ENCODE measurements at regions not wholly inside any gene's neighbourhood (a gene's known extent, or its start where the extent isn't known, plus 50 kb on each side); places are given as distances from the start of the nearest gene placed in this dataset.

GRCh38 chr4:15340902-15341732, 86.7 kb upstream of the C1QTNF7 start:
- DNase-seq, result no peak

GRCh38 chr4:15341733-15342300, 86.0 kb upstream of the C1QTNF7 start:
- no peak for DNase-seq

- no peak for DNase-seq
These were observed 84.8 kb upstream of the C1QTNF7 start for GRCh38 chr4:15343000-15343399.

GRCh38 chr4:15343581-15343980, 84.3 kb upstream of the C1QTNF7 start:
- DNase-seq, result no peak

GRCh38 chr4:15344041-15344440, 83.8 kb upstream of the C1QTNF7 start:
- DNase-seq, result no peak

GRCh38 chr4:15345134-15345533, 82.7 kb upstream of the C1QTNF7 start:
- no peak for DNase-seq

GRCh38 chr4:15348236-15348635, 79.6 kb upstream of the C1QTNF7 start:
- no peak for DNase-seq

- DNase-seq, result no peak
These were observed 79.1 kb upstream of the C1QTNF7 start for GRCh38 chr4:15348695-15349094.

- DNase-seq, result no peak
These were observed 78.3 kb upstream of the C1QTNF7 start for GRCh38 chr4:15349531-15349935.

- no peak for DNase-seq
These were observed 77.9 kb upstream of the C1QTNF7 start for GRCh38 chr4:15349965-15350364.

- no peak for DNase-seq
These were observed 75.3 kb upstream of the C1QTNF7 start for GRCh38 chr4:15352524-15352923.

GRCh38 chr4:15353207-15353606, 74.6 kb upstream of the C1QTNF7 start:
- no peak for DNase-seq

- no peak for DNase-seq
These were observed 73.2 kb upstream of the C1QTNF7 start for GRCh38 chr4:15354371-15355297.

- no peak for DNase-seq
These were observed 66.3 kb upstream of the C1QTNF7 start for GRCh38 chr4:15361529-15361928.

- DNase-seq, result no peak
These were observed 65.3 kb upstream of the C1QTNF7 start for GRCh38 chr4:15362541-15362940.

- DNase-seq, result no peak
These were observed 63.6 kb upstream of the C1QTNF7 start for GRCh38 chr4:15364183-15364582.

GRCh38 chr4:15365641-15366040, 62.2 kb upstream of the C1QTNF7 start:
- DNase-seq, result no peak

- no peak for DNase-seq
These were observed 61.1 kb upstream of the C1QTNF7 start for GRCh38 chr4:15366721-15367120.

GRCh38 chr4:15368856-15369255, 59.0 kb upstream of the C1QTNF7 start:
- no peak for DNase-seq

GRCh38 chr4:15370296-15370695, 57.5 kb upstream of the C1QTNF7 start:
- no peak for DNase-seq

GRCh38 chr4:15373363-15373762, 54.5 kb upstream of the C1QTNF7 start:
- DNase-seq, result no peak

GRCh38 chr4:15374656-15375055, 53.2 kb upstream of the C1QTNF7 start:
- DNase-seq, result no peak

- DNase-seq, result no peak
These were observed 52.2 kb upstream of the C1QTNF7 start for GRCh38 chr4:15375667-15376066.

GRCh38 chr4:15376145-15376544, 51.7 kb upstream of the C1QTNF7 start:
- DNase-seq, result no peak
